ENCODE measurements at regions not wholly inside any gene's neighbourhood (a gene's known extent, or its start where the extent isn't known, plus 50 kb on each side); places are given as distances from the start of the nearest gene placed in this dataset.

GRCh38 chr5:57750891-57751290, 268.3 kb upstream of the ACTBL2 start:
- TF ChIP-seq CTCF (IDR thresholded peaks at IDR 0.05; ENCODE audit: low read depth, low read length), result no peak
- TF ChIP-seq POLR2A (IDR thresholded peaks at IDR 0.05; ENCODE audit: extremely low read depth, insufficient read length), result no peak
- no peak for TF ChIP-seq MAX (IDR thresholded peaks at IDR 0.05; ENCODE audit: low read depth, low read length)
- TF ChIP-seq MYC (IDR thresholded peaks at IDR 0.05; ENCODE audit: low read depth, low read length), result no peak
